GM20000 (cell line): ENCODE measurements at regions not wholly inside any gene's neighbourhood (a gene's known extent, or its start where the extent isn't known, plus 50 kb on each side); places are given as distances from the start of the nearest gene placed in this dataset.

Source experiments
- DNase-seq: peaks from one replicate; pipeline ENCODE4 v3.0.0; 2012; ENCODE audit warnings: low spot score
- CTCF ChIP-seq: IDR thresholded peaks from 2 replicates; pipeline ENCODE4 v1.5.1; 2012; ENCODE audit warnings: mild to moderate bottlenecking, control low read depth; ENCODE audit errors: extremely low read depth, missing control alignments

GRCh38 chr11:106389101-106389500, 311.6 kb downstream of the AASDHPPT start:
- no peak for TF ChIP-seq CTCF
- no peak for DNase-seq

- DNase-seq, result no peak
- TF ChIP-seq CTCF, result no peak
Measured at GRCh38 chr11:106390078-106390477, 312.6 kb downstream of the AASDHPPT start.

GRCh38 chr11:106391771-106392420, 314.4 kb downstream of the AASDHPPT start:
- no peak for TF ChIP-seq CTCF
- DNase-seq, result no peak

- TF ChIP-seq CTCF, result no peak
- DNase-seq, result no peak
Measured at GRCh38 chr11:106395716-106396349, 318.4 kb downstream of the AASDHPPT start.

- no peak for DNase-seq
- no peak for TF ChIP-seq CTCF
Measured at GRCh38 chr11:106397787-106398501, 320.5 kb downstream of the AASDHPPT start.

- no peak for DNase-seq
- no peak for TF ChIP-seq CTCF
Measured at GRCh38 chr11:106398502-106399075, 321.1 kb downstream of the AASDHPPT start.

GRCh38 chr11:106399076-106399511, 321.6 kb downstream of the AASDHPPT start:
- no peak for DNase-seq
- no peak for TF ChIP-seq CTCF
